ENCODE measurements at regions not wholly inside any gene's neighbourhood (a gene's known extent, or its start where the extent isn't known, plus 50 kb on each side); places are given as distances from the start of the nearest gene placed in this dataset.

- no peak for TF ChIP-seq CTCF (IDR thresholded peaks at IDR 0.05 in 4 of 5, conservative IDR thresholded peaks at IDR 0.05 in 1 of 5)
- TF ChIP-seq POLR2A (IDR thresholded peaks at IDR 0.05), result no peak
These were observed 69.5 kb upstream of the RAD23B start for GRCh38 chr9:107213561-107214028.
